Lung (tissue), 11 donors: ENCODE measurements at regions not wholly inside any gene's neighbourhood (a gene's known extent, or its start where the extent isn't known, plus 50 kb on each side); places are given as distances from the start of the nearest gene placed in this dataset.

Source experiments
- ATAC-seq: fragments of 200-7000 bp; cut with Tn5 transposase; one replicate; pipeline ENCODE4 v1.9.1; 2020; ENCODE audit warnings: moderate number of reproducible peaks; ENCODE audit not compliant: insufficient read depth, low FRiP score
- DNase-seq, 3 donors: peaks; one replicate each; pipeline ENCODE4 v3.0.0-alpha.2; 2013 to 2017
- H3K27ac ChIP-seq, 2 donors: one replicate each; pipeline ENCODE4 v1.5.1; 2013; ENCODE audit warnings: mild to moderate bottlenecking in 2 of 2, moderate library complexity in 2 of 2, control low read depth in 1 of 2, inconsistent platforms in 1 of 2, low read depth in 1 of 2, low read length in 1 of 2
- H3K27me3 ChIP-seq, 3 donors: one replicate each; pipeline ENCODE4 v1.5.1; 2013; ENCODE audit warnings: low read length in 2 of 3; ENCODE audit not compliant: control insufficient read depth in 3 of 3, insufficient read depth in 3 of 3
- H3K36me3 ChIP-seq, 4 donors: one replicate each; pipeline ENCODE4 v1.5.1; 2013; ENCODE audit warnings: low read length in 4 of 4, mild to moderate bottlenecking in 1 of 4, moderate library complexity in 1 of 4; ENCODE audit not compliant: control insufficient read depth in 4 of 4, insufficient read depth in 4 of 4
- H3K4me1 ChIP-seq, 5 donors: one replicate each; pipeline ENCODE4 v1.5.1; 2013; ENCODE audit warnings: low read length in 5 of 5, mild to moderate bottlenecking in 2 of 5, moderate library complexity in 1 of 5; ENCODE audit not compliant: control insufficient read depth in 5 of 5, insufficient read depth in 5 of 5
- H3K4me3 ChIP-seq: one replicate; pipeline ENCODE4 v1.5.1; 2013; ENCODE audit warnings: mild to moderate bottlenecking, control low read depth, moderate library complexity
- H3K9ac ChIP-seq, 2 donors: one replicate each; pipeline ENCODE4 v1.5.1; 2013; ENCODE audit warnings: low read length in 2 of 2, control low read depth in 1 of 2; ENCODE audit not compliant: insufficient read depth in 1 of 2
- H3K9me3 ChIP-seq, 4 donors: one replicate each; pipeline ENCODE4 v1.5.1; 2013; ENCODE audit warnings: low read length in 3 of 4, mild to moderate bottlenecking in 1 of 4, moderate library complexity in 1 of 4; ENCODE audit not compliant: control insufficient read depth in 4 of 4, insufficient read depth in 3 of 4
- CTCF ChIP-seq: IDR thresholded peaks from 2 replicates; pipeline ENCODE4 v1.5.1; 2012; ENCODE audit warnings: mild to moderate bottlenecking; ENCODE audit errors: control extremely low read depth, extremely low read depth
- WGBS, 2 donors: extraction: QIAGEN DNeasy Blood & Tissue Kit; methylation state at CpG; one replicate each; pipeline ENCODE4 v1.1.7; 2013; 5-methylcytosine and 5-hydroxymethylcytosine counted together
- donor health status: control.
- donor health status: control.
- donor health status: Bipolar disorder and iron deficiency.
- donor health status: healthy.
- donor health status: DM: yes; HTN: yes; CAD: no.

GRCh38 chr12:23462546-23462945, 486.9 kb downstream of the SOX5 start:
- no peak overlapping the region for H3K27ac ChIP-seq
- ATAC-seq (no peak), DNase-seq (no peak)
- H3K4me1 ChIP-seq, result no peaks in the 10 kb centered on the region
- H3K27me3 ChIP-seq, result no peaks in the 10 kb centered on the region
- peaks cover 0 to 7% (median 4%) of the 10 kb centered on the region in 4 donors for H3K9me3 ChIP-seq
- TF ChIP-seq CTCF, result no peak
- no peak overlapping the region for H3K9ac ChIP-seq
- H3K36me3 ChIP-seq, result no peaks in the 10 kb centered on the region
- H3K4me3 ChIP-seq, result no peak overlapping the region
- 52 to 84% methylated on average over 3 of the region's 3 CpGs for WGBS, 2 donors

- DNase-seq (no peak), ATAC-seq (no peak)
- Histone ChIP-seq H3K27me3 (no peaks in the 10 kb centered on the region), H3K4me3 (no peak overlapping the region), H3K36me3 (no peaks in the 10 kb centered on the region), H3K9ac (no peak overlapping the region), H3K9me3 (peaks cover 0 to 7% (median 4%) of the 10 kb centered on the region in 4 donors), H3K27ac (no peak overlapping the region), H3K4me1 (no peaks in the 10 kb centered on the region)
- 93 to 94% methylated on average over 1 of the region's 1 CpG for WGBS, 2 donors
- no peak for TF ChIP-seq CTCF
Measured at GRCh38 chr12:23463172-23463571, 486.3 kb downstream of the SOX5 start.

- ATAC-seq, result no peak
Measured at GRCh38 chr12:23464241-23464812, 485.1 kb downstream of the SOX5 start.

More at GRCh38 chr12:23464241-23464812, 485.1 kb downstream of the SOX5 start:
- H3K9ac ChIP-seq, result no peak overlapping the region
- H3K9me3 ChIP-seq, result peaks cover 0 to 7% (median 4%) of the 10 kb centered on the region in 4 donors
- TF ChIP-seq CTCF, result no peak
- no peak for DNase-seq
- H3K4me3 ChIP-seq, result no peak overlapping the region
- H3K27me3 ChIP-seq, result no peaks in the 10 kb centered on the region
- WGBS, 2 donors, result 87 to 88% methylated on average over 4 of the region's 4 CpGs
- H3K27ac ChIP-seq, result no peak overlapping the region
- H3K4me1 ChIP-seq, result no peaks in the 10 kb centered on the region
- H3K36me3 ChIP-seq, result no peaks in the 10 kb centered on the region
